C1 segment of cervical spinal cord (tissue), 14 donors: ENCODE measurements at regions not wholly inside any gene's neighbourhood (a gene's known extent, or its start where the extent isn't known, plus 50 kb on each side); places are given as distances from the start of the nearest gene placed in this dataset.
"Not testable (repeated sequence)": the region's sequence is repeated elsewhere in the genome, so short reads cannot be mapped to it uniquely, and the experiment has no call there.

Experiments
- DNase-seq, 14 donors: peaks; one replicate each; lab custom pipeline; 2025; lab: John Stamatoyannopoulos, UW

DNA sequence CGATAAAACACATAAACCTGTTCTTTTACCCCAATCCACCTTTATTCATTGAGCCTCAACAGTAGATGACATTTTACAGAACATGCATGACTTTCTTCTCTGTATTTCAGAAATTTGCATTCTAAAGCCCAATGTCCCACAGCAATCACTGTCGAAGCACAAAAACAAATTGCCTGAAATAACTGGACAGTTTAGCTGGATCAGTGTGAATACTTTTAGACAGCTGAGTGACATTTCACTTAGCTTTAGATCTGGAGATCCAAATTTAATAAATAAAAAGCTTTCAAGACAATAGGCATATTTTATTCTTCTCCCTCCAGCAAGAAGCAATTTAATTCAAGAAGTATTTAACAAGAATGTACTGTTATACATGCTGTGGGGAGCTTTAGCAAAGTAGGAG is 109.1 kb upstream of the FSCB start:
- DNase-seq: no peak

DNA sequence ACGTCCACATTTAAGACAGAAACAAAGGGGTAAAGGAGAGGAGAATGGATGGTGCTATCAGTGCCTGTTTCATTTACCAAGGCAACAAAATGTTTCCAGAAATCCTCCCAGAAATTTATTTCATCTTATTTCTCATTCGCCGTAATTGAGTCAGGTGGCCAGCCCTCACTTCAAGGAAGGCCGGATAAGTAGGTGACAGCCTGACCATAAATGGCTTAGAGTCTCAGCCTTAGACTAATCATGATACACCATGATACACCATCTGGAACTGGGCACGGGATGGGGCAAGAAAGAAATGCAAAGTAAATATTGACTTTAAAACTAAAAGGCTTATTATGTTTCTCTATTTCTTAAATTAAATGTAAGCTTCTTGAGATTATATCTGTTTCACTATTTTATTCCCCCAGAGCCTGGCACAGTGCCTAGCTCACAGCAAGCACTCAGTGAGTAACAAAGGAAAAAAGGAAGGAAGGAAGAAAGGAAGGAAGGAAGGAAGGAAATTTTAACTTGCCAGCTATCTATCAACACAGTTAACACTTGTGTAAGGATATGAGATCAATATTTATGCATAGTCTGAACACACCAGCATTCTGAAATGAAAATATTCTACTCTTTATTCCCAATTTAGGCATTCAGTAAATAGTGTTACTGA is 106.1 kb upstream of the FSCB start:
- no peak for DNase-seq

DNA sequence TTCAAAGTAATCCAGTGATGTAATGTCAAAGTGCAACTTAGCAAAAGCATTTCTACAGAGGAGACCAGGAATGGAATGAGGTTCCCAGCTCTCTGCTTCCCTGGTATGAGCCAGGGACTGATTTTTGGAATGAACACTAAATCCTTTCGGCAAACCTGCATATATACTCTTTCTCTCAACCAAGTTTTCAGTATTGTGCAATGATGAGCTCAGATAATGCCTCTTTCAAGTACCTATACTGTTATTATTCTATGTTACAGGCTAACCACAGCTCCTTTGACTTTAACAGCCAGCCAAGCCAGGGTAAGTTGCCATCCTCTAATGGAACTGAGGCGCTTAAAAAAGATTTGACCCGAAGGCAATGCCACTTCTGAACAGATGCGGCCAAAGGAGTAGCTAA is 104.9 kb upstream of the FSCB start:
- no peak for DNase-seq

DNA sequence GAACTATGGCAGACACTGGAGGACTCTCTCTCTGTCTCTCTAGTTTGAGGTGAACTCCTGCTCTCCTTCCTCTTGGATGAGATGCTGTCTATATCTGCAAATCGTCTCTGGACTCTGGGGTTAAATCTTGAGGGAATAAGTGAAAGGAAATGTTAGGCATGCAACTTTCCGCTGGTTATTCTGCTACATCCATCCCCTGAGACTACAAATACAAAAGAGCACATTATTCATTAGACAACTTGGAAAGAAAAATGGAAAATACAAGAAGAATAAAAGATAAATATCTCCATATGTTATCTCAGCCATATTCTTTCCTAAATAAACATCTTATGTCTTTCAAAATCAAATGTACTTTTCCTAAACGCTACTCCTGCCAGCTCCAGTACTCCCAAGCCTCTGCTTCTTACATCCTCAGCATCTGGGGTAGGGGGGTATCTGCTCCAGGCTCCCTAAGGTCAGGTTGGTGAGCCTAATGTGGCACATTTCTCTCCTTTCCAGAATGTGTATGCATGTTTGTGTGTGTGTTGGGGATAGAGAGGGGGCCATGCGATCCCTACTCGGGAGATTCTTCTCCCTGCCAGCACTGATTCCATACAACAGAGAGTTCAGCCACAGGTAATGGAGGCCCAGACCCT is 102.9 kb upstream of the FSCB start:
- no peak for DNase-seq

DNA sequence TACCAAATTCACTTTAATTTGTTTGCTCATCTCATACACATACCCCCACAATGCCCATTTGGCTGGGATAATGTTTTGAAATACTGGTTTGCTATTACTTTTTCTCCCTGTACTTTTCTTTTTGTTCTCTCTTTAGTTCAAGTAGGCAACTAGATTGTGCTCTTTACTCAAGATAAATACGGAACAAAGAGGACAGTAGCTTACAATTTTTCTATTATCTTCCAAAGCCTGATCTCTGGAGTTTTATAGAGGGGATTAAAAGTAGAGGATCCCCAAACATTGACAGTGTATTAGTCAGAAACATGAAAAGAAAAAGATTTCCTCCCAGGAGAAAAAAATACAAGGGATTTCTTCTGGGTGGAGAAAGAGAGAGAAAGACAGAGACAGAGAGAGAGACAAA is 102.1 kb upstream of the FSCB start:
- no peak for DNase-seq

DNA sequence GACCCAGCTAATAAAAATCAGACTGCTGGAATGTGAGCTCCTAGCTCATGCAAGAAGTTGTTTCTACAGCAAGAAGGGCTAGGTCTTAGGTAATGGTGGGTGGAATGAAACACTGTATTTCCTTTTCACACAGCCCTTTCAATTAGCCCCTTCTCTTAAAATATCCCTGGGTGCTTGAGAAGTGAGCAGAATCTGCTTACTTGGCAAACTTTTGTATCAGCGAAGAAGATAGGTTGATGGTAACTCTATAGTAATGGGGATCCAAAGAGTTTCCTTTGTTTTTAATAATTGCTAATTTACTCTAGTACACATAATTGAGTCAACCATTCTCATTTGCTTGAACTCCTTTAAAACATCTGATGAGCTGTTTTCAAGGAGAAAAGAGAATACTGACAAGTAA is 100.6 kb upstream of the FSCB start:
- DNase-seq: no peak

DNA sequence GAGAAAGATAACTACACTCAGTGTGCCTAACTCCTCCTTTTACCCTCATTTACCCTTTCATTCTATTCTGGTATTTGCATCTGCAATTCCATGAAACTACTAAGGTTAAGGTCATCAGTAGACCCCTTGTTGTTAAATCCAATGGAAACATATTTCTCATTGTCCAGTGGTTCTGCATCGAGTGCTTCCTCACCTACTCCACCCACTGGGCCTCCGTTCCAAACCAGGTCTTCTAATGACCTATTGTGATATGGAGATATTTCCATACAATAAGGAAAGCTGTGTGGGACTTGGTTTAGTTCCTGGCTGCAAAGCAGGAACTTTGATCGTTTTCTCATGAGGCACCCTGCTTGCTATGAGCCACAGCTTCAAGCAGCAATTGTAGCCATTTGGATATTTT is 99.5 kb upstream of the FSCB start:
- no peak for DNase-seq

DNA sequence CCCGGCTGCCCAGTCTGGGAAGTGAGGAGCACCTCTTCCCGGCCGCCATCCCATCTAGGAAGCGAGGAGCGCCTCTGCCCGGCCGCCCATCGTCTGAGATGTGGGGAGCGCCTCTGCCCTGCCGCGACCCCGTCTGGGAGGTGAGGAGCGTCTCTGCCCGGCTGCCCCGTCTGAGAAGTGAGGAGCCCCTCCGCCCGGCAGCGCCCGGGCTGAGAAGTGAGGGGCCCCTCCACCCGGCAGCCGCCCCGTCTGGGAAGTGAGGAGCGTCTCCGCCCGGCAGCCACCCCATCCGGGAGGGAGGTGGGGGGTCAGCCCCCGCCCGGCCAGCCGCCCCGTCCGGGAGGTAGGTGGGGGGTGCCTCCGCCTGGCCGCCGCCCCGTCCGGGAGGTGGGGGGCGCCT is 94.2 kb upstream of the FSCB start:
- not testable (repeated sequence) for DNase-seq

DNA sequence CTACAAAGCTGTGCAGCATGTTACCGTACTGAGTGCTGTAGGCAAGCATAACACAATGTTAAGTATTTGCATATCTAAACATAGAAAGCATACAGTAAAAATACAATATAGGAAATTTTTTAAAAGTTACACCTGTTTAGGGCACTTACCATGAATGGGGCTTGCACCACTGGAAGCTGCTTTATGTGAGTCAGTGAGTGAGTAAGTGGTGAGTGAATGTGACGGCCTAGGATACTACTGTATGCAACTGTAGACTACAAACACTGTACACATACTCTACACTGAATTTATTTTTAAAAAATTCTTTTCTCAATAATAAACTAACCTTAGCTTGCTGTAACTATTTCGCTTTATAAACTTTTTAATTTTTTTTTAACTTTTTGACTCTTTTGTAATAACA is 82.1 kb upstream of the FSCB start:
- DNase-seq: no peak

DNA sequence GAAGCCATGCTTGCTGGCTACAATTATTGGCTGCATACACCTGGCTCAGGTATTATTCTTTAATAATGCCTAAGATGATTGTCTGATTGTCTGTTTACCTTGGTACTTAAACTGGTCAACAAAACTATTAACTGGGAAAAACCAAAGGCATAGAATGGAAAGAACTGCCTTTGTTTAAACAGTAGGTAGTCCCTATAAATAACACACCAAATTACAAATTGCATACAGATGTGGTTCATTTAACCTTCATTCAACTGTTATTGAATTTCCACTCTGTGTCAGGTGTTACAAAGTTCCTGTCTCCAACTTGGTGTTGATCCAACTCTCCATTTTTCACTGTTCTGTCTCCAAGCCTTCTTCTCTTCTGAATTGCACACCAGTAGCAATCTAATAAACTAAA is 79.8 kb upstream of the FSCB start:
- DNase-seq: no peak

DNA sequence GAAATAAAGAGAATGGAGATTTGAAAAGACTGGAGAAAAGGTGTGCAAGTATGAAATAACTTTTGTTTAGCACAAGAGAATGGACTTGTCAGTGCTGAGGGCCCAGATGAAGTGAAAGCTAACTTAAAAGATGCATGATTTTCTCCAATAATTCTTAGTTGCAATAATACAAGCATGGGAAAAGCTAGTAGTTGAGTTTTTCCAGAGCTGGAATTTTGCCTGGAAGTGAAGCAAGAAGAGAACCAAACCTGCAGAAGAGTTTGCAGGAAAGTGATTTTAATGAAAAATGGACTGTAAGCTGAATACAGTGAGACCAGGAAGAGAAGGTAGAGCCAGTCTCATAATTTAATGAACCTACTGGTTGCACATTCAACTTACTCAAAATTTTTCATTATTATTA is 69.3 kb upstream of the FSCB start:
- DNase-seq: no peak

DNA sequence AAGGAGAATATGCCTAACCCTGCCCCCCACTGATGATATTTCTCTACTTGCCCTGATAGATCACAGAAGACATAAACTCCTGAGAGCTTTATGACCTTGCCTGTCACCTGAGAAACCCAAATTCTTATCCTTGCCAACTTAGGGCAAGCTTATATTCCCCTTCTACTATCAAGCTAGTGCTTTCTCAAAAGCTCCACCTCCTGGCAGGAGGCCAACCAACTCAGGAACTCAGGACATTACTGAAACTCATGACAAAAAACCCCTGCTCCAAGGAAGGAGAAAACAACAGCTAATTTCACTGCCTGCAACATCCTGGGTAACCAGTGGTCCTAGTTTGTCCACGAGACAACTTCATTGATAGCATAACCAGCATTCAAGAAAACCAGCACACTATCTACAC is 60.9 kb upstream of the FSCB start:
- no peak for DNase-seq

DNA sequence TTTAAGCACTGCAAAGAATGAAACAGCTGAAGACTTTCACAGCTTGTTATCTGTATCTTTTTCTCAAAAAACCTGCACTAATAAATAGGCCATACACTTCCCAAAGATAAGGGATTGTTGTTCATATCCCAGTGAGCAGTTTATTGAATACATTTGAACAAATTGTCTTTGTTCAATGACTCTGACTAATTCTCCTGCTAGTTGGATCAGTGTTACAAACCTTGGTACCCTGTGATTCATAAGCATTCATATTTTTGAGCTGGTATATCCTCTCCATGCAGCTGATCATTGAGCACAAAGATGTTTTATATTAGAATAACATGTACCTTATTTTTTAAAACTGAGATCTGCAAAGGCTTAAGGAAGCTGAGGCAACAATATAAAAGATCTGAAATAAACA is 58.9 kb upstream of the FSCB start:
- no peak for DNase-seq

DNA sequence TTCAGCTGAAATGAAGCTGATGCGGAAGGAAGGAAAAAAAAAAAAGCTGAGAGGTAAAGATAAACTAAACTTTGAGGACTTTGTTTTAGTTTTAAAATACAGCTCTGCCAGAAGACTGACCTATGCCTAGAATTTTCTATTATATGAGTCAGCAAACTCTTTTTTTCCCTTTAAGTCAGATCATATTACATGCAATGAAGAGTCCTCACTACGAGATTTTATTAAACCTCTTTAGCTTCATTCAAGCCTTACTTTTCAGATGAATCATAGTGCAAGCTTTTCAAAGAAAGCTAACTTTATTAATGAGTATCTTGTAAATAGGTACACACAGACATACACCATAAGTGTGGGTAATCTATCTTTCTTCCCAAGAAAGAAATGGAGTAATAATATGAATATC is 57.8 kb upstream of the FSCB start:
- DNase-seq: no peak
